Breast epithelium (tissue), 3 donors: ENCODE measurements at regions not wholly inside any gene's neighbourhood (a gene's known extent, or its start where the extent isn't known, plus 50 kb on each side); places are given as distances from the start of the nearest gene placed in this dataset.
"Not testable (repeated sequence)": the region's sequence is repeated elsewhere in the genome, so short reads cannot be mapped to it uniquely, and the experiment has no call there.

Source experiments
- POLR2AphosphoS5 ChIP-seq, 3 donors: sonication (generic); formaldehyde crosslinking; IDR thresholded peaks; one replicate each; pipeline ENCODE4 v1.6.1; 2017; ENCODE audit warnings: antibody characterized with exemption in 3 of 3
- TF ChIP-seq, protein P1 (sequence below), 3 donors: fragments of 450-650 bp; IDR thresholded peaks; one replicate each; pipeline ENCODE4 v1.5.1; 2016 to 2017; ENCODE audit warnings: antibody characterized with exemption in 3 of 3, mild to moderate bottlenecking in 3 of 3, moderate library complexity in 3 of 3

DNA sequence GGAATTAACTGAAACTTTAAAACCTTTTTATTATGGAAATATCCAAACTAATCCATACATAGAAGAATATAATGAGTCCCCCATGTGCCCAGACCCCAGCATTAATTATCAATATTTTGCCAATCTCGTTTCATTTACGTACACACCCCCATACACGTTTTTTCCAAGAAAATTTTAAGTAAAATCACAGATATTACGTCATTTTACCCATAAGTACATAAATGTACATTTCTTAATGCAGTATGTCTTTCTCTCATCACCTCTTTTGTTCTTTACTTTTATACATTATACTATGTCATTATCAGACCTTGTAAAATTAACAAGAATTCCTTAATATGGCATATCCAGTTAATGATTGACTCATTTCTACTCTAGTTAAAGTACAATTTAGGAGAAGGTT is 2914.1 kb upstream of the OR11H1 start:
- TF ChIP-seq, protein P1, sequence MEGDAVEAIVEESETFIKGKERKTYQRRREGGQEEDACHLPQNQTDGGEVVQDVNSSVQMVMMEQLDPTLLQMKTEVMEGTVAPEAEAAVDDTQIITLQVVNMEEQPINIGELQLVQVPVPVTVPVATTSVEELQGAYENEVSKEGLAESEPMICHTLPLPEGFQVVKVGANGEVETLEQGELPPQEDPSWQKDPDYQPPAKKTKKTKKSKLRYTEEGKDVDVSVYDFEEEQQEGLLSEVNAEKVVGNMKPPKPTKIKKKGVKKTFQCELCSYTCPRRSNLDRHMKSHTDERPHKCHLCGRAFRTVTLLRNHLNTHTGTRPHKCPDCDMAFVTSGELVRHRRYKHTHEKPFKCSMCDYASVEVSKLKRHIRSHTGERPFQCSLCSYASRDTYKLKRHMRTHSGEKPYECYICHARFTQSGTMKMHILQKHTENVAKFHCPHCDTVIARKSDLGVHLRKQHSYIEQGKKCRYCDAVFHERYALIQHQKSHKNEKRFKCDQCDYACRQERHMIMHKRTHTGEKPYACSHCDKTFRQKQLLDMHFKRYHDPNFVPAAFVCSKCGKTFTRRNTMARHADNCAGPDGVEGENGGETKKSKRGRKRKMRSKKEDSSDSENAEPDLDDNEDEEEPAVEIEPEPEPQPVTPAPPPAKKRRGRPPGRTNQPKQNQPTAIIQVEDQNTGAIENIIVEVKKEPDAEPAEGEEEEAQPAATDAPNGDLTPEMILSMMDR (IDR thresholded peaks at IDR 0.05): not testable (repeated sequence)
- not testable (repeated sequence) for TF ChIP-seq POLR2AphosphoS5 (IDR thresholded peaks at IDR 0.05)
